Heart left ventricle (tissue), 16 donors: ENCODE measurements at regions not wholly inside any gene's neighbourhood (a gene's known extent, or its start where the extent isn't known, plus 50 kb on each side); places are given as distances from the start of the nearest gene placed in this dataset.
"Not testable (repeated sequence)": the region's sequence is repeated elsewhere in the genome, so short reads cannot be mapped to it uniquely, and the experiment has no call there.

Experiments used
- ATAC-seq, 4 donors: fragments of 200-7000 bp; cut with Tn5 transposase; one replicate each; pipeline ENCODE4 v1.9.1; 2020 to 2022; ENCODE audit warnings: moderate library complexity in 4 of 4, mild to moderate bottlenecking in 3 of 4, moderate number of reproducible peaks in 1 of 4
- DNase-seq, 5 donors: peaks; one replicate each; pipeline ENCODE4 v3.0.0-alpha.2; 2020
- H3K27ac ChIP-seq, 12 donors: fragments of 200-600 bp; sonication (generic) in 4 of 12; one replicate each; pipeline versions ENCODE4 v1.5.0 to v1.8.0; 2016 to 2022; ENCODE audit warnings: mild to moderate bottlenecking in 2 of 12
- H3K27me3 ChIP-seq, 9 donors: fragments of 200-600 bp; sonication (generic) in 2 of 9; one replicate each; pipeline versions ENCODE4 v1.5.1 to v1.8.0; 2016 to 2022; ENCODE audit warnings: mild to moderate bottlenecking in 3 of 9
- H3K36me3 ChIP-seq, 9 donors: fragments of 200-600 bp; sonication (generic) in 2 of 9; one replicate each; pipeline versions ENCODE4 v1.5.0 to v1.8.0; 2018 to 2022; ENCODE audit warnings: mild to moderate bottlenecking in 2 of 9
- H3K4me1 ChIP-seq, 12 donors: fragments of 200-600 bp; sonication (generic) in 4 of 12; one replicate each; pipeline versions ENCODE4 v1.5.0 to v1.8.0; 2016 to 2022; ENCODE audit warnings: mild to moderate bottlenecking in 3 of 12
- H3K4me3 ChIP-seq, 12 donors: fragments of 200-600 bp; sonication (generic) in 4 of 12; one replicate each; pipeline versions ENCODE4 v1.5.0 to v1.8.0; 2017 to 2022; ENCODE audit warnings: mild to moderate bottlenecking in 9 of 12, moderate library complexity in 4 of 12
- H3K9me3 ChIP-seq, 12 donors: fragments of 200-600 bp; sonication (generic) in 4 of 12; one replicate each; pipeline versions ENCODE4 v1.5.0 to v1.8.0; 2016 to 2022; ENCODE audit warnings: mild to moderate bottlenecking in 1 of 12
- CTCF ChIP-seq, 12 donors: fragments of 200-600 bp; sonication (generic) in 4 of 12; IDR thresholded peaks; one replicate each; pipeline versions ENCODE4 v1.5.0 to v1.8.0; 2018 to 2022; ENCODE audit warnings: antibody characterized with exemption in 12 of 12, mild to moderate bottlenecking in 5 of 12
- POLR2A ChIP-seq, 2 donors: fragments of 450-650 bp; IDR thresholded peaks; one replicate each; pipeline ENCODE4 v1.6.1; 2017; ENCODE audit warnings: antibody characterized with exemption in 2 of 2, mild to moderate bottlenecking in 2 of 2, moderate library complexity in 2 of 2
- WGBS, 4 donors: extraction: QIAGEN DNeasy Blood & Tissue Kit in 2 of 4; methylation state at CpG; one replicate each; pipeline versions ENCODE4 v1.1.5 to v1.1.7; 2013 to 2018; 5-methylcytosine and 5-hydroxymethylcytosine counted together
- intact Hi-C, 10 donors: fragments of 100-400 bp; cut with DNase I; formaldehyde crosslinking; loops; one replicate each; pipeline versions ENCODE4 v1.11.1 to v1.14.2; 2022
- donor health status: ischemic (EF 13 %, LVEDD 7.1; RV severe dilation, severe dysfunction).
- donor health status: healthy with polysubstance abuse.
- donor health status: DM: no; HTN: yes; CAD: no.
- donor health status: DM: no; HTN: no; CAD: no.
- donor health status: ischemic (EF 25% LVEDD 6.9; RV normal size, moderate dysfunction).
- donor health status: ischemic (EF 25% LVEDD 5.7; RV mildly dilated, moderate dysfunction).
- donor health status: healthy.
- donor health status: DM: yes; HTN: yes; CAD: no.
- donor health status: ischemic (EF 35%, LVEDD 5.7; RV mildly dilated, moderate dysfunction).
- donor health status: nonischemic (EF 11% LVEDD 7.7; RV severe dilation, severe dysfunction).
- donor health status: DM: yes; HTN: yes; CAD: no.
- donor health status: PGD.
- donor health status: ischemic (EF 29% LVEDD 5.4; RV normal size, mild dysfunction).
- donor health status: nonischemic (EF 23%, LVEDD 6.1; RV moderate dilation, normal function).

- 5 to 13% (median 13%) methylated on average over 4 to 11 of the region's 11 CpGs for WGBS, 4 donors
- not testable (repeated sequence) for H3K36me3 ChIP-seq, DNase-seq, H3K9me3 ChIP-seq, H3K4me1 ChIP-seq, H3K4me3 ChIP-seq, H3K27ac ChIP-seq, ATAC-seq, H3K27me3 ChIP-seq
- peak in 10 of 12 donors; percentile 34 to 73 (median 54) for TF ChIP-seq CTCF (IDR thresholded peaks at IDR 0.05)
- intact Hi-C loops: loop anchor here in 1 of 10 donors (5.0 kb wide), 1 partner anchor 413 kb away; no protein-coding TSS in a partner anchor
These were observed 104.7 kb upstream of the CCZ1B start for GRCh38 chr7:6930787-6931186.

GRCh38 chr7:6931456-6931855 lies 105.4 kb upstream of the CCZ1B start:
- H3K4me3 ChIP-seq, H3K9me3 ChIP-seq, DNase-seq, H3K27me3 ChIP-seq, H3K36me3 ChIP-seq, H3K4me1 ChIP-seq, H3K27ac ChIP-seq, ATAC-seq: not testable (repeated sequence)
- intact Hi-C loops: loop anchor here in 1 of 10 donors (5.0 kb wide), 1 partner anchor 414 kb away; no protein-coding TSS in a partner anchor
- 74 to 76% (median 76%) methylated on average over 5 to 7 of the region's 7 CpGs for WGBS, 4 donors

- not testable (repeated sequence) for ATAC-seq, H3K4me3 ChIP-seq, H3K36me3 ChIP-seq, H3K27ac ChIP-seq, H3K9me3 ChIP-seq, H3K27me3 ChIP-seq, DNase-seq, H3K4me1 ChIP-seq
- intact Hi-C loops: loop anchor here in 1 of 10 donors (5.0 kb wide), 1 partner anchor 417 kb away; no protein-coding TSS in a partner anchor
- 82 to 92% (median 90%) methylated on average over 6 to 17 of the region's 17 CpGs for WGBS, 4 donors
These were observed 108.0 kb upstream of the CCZ1B start for GRCh38 chr7:6933954-6934632.

- no peak overlapping the region for H3K27ac ChIP-seq
These were observed 108.9 kb upstream of the CCZ1B start for GRCh38 chr7:6934981-6935380.

GRCh38 chr7:6936626-6937025 lies 110.6 kb upstream of the CCZ1B start:
- 68 to 82% (median 70%) methylated on average over 6 to 7 of the region's 7 CpGs for WGBS, 4 donors

More at GRCh38 chr7:6934981-6935380, 108.9 kb upstream of the CCZ1B start:
- ATAC-seq: no peak
- intact Hi-C loops: loop anchor here in 1 of 10 donors (5.0 kb wide), 1 partner anchor 418 kb away; no protein-coding TSS in a partner anchor
- WGBS, 4 donors: 85 to 90% (median 88%) methylated on average over 9 to 21 of the region's 21 CpGs
- no peaks in the 10 kb centered on the region for H3K9me3 ChIP-seq
- H3K4me3 ChIP-seq: no peak overlapping the region
- no peak for TF ChIP-seq CTCF (IDR thresholded peaks at IDR 0.05)
- no peak for TF ChIP-seq POLR2A (IDR thresholded peaks at IDR 0.05)
- H3K4me1 ChIP-seq: no peaks in the 10 kb centered on the region
- no peaks in the 10 kb centered on the region for H3K27me3 ChIP-seq
- DNase-seq: no peak
- no peaks in the 10 kb centered on the region for H3K36me3 ChIP-seq

GRCh38 chr7:6937746-6938145 lies 111.7 kb upstream of the CCZ1B start:
- H3K27me3 ChIP-seq, H3K36me3 ChIP-seq, H3K4me1 ChIP-seq, H3K27ac ChIP-seq, H3K9me3 ChIP-seq, ATAC-seq, DNase-seq, intact Hi-C loops, H3K4me3 ChIP-seq: not testable (repeated sequence)
- WGBS, 4 donors: 75 to 86% (median 80%) methylated on average over 8 to 9 of the region's 9 CpGs

More at GRCh38 chr7:6936626-6937025, 110.6 kb upstream of the CCZ1B start:
- H3K4me3 ChIP-seq, DNase-seq, H3K27ac ChIP-seq, H3K4me1 ChIP-seq, H3K9me3 ChIP-seq, H3K36me3 ChIP-seq, ATAC-seq, intact Hi-C loops, H3K27me3 ChIP-seq: not testable (repeated sequence)
